GM12878 (cell line): ENCODE measurements at regions not wholly inside any gene's neighbourhood (a gene's known extent, or its start where the extent isn't known, plus 50 kb on each side); places are given as distances from the start of the nearest gene placed in this dataset.

Source experiments
- ATAC-seq: fragments of 200-7000 bp; cut with Tn5 transposase; 3 replicates; pipeline ENCODE4 v1.9.1; 2020; ENCODE audit warnings: mild to moderate bottlenecking, moderate library complexity
- BruUV-seq: library from RNA; stranded (reverse); fragments of 400-500 nt; replicated peaks from 2 replicates; lab custom pipeline; 2021; lab: Mats Ljungman, UMichigan
- CTCF ChIA-PET: fragments of 300-600 bp; sonication (Branson Sonifier 250); formaldehyde crosslinking; extraction: SDS; loops from one replicate; lab custom pipeline; 2021; ENCODE audit warnings: inconsistent platforms; lab: Yijun Ruan, JAX
- POLR2A ChIA-PET: fragments of 350-600 bp; formaldehyde crosslinking; extraction: SDS; loops from one replicate; lab custom pipeline; 2021; ENCODE audit warnings: inconsistent platforms; lab: Charles Lee
- RAD21 ChIA-PET: fragments of 300-600 bp; sonication (Branson Sonifier 250); formaldehyde crosslinking; loops from one replicate; lab custom pipeline; 2023; ENCODE audit warnings: antibody characterized with exemption; ENCODE audit not compliant: unreplicated experiment; lab: Charles Lee
- SMC1A ChIA-PET: fragments of 300-600 bp; sonication (Branson Sonifier 250); formaldehyde crosslinking; loops from one replicate; lab custom pipeline; 2023; ENCODE audit not compliant: unreplicated experiment, uncharacterized antibody; lab: Charles Lee
- DNase-seq: peaks from one replicate; pipeline ENCODE4 v3.0.0-alpha.2; 2011; ENCODE audit warnings: low read depth, low spot score
- FAIRE-seq: peaks from 3 replicates; lab custom pipeline; 2011; peaks lifted over from hg19 to GRCh38; lab: Jason Lieb, UNC
- H2AFZ ChIP-seq: 2 replicates; pipeline ENCODE4 v1.6.0; 2011; ENCODE audit warnings: low read depth, low read length, control low read depth; ENCODE audit not compliant: control insufficient read depth
- H3K27ac ChIP-seq: 2 replicates; pipeline ENCODE4 v1.5.1; 2011; ENCODE audit warnings: control low read depth; ENCODE audit not compliant: control insufficient read depth, insufficient read depth
- H3K27me3 ChIP-seq, 2 experiments: replicated peaks in 1 of 2; 2 replicates each; pipeline versions ENCODE4 v1.6.0 to v1.6.1; 2011; ENCODE audit warnings: low read length in 1 of 2; ENCODE audit not compliant: control insufficient read depth in 2 of 2, insufficient read depth in 2 of 2
- H3K36me3 ChIP-seq, 2 experiments: 2 replicates each; pipeline ENCODE4 v1.5.1; 2011; ENCODE audit warnings: low read length in 1 of 2; ENCODE audit not compliant: control insufficient read depth in 2 of 2, insufficient read depth in 2 of 2
- H3K4me1 ChIP-seq: 2 replicates; pipeline ENCODE4 v1.6.1; 2011; ENCODE audit warnings: mild to moderate bottlenecking, low read length, moderate library complexity, mixed read lengths; ENCODE audit not compliant: control insufficient read depth, insufficient read depth
- H3K4me2 ChIP-seq: 2 replicates; pipeline ENCODE4 v1.6.0; 2011; ENCODE audit warnings: control low read depth; ENCODE audit not compliant: control insufficient read depth, insufficient read depth
- H3K4me3 ChIP-seq: fragments of 200-600 bp; sonication (generic); 2 replicates; pipeline ENCODE4 v1.5.1; 2016
- H3K79me2 ChIP-seq: 2 replicates; pipeline ENCODE4 v1.6.0; 2011; ENCODE audit warnings: low read length; ENCODE audit not compliant: control insufficient read depth, insufficient read depth
- H3K9ac ChIP-seq: 2 replicates; pipeline ENCODE4 v1.8.0; 2011; ENCODE audit warnings: low read length, control low read depth, mixed read lengths; ENCODE audit not compliant: control insufficient read depth, insufficient read depth
- H3K9me3 ChIP-seq: replicated peaks from 3 replicates; pipeline ENCODE4 v1.5.1; 2011; ENCODE audit warnings: mild to moderate bottlenecking, low read length; ENCODE audit not compliant: control insufficient read depth, insufficient read depth
- H4K20me1 ChIP-seq: 2 replicates; pipeline ENCODE4 v1.6.0; 2011; ENCODE audit not compliant: control insufficient read depth, insufficient read depth
- ASH2L ChIP-seq: fragments of 300-600, 200-600 bp; sonication (generic); IDR thresholded peaks from 2 replicates; pipeline ENCODE4 v1.6.1; 2017; ENCODE audit warnings: low read depth, mild to moderate bottlenecking, borderline replicate concordance
- ATF2 ChIP-seq: IDR thresholded peaks from 2 replicates; pipeline ENCODE4 v1.6.1; 2012; ENCODE audit warnings: low read length, inconsistent platforms
- EGR1 ChIP-seq, 2 experiments: IDR thresholded peaks; 1 replicate in 1 of 2; 2 replicates in 1 of 2; pipeline ENCODE4 v1.6.1; 2011 to 2012; ENCODE audit warnings: low read depth in 2 of 2, low read length in 2 of 2, borderline replicate concordance in 1 of 2, mild to moderate bottlenecking in 1 of 2, moderate library complexity in 1 of 2
- EP300 ChIP-seq, 2 experiments: fragments of 150-350 bp in 1 of 2; IDR thresholded peaks; 2 replicates each; pipeline ENCODE4 v1.6.1; 2011 to 2012; ENCODE audit warnings: low read depth in 2 of 2, low read length in 2 of 2, borderline replicate concordance in 1 of 2, improper control_type of control experiment in 1 of 2, inconsistent platforms in 1 of 2; ENCODE audit not compliant: control insufficient read depth in 1 of 2
- FOS ChIP-seq: IDR thresholded peaks from 3 replicates; pipeline ENCODE4 v1.6.1; 2011; ENCODE audit warnings: borderline replicate concordance; ENCODE audit not compliant: insufficient read length; ENCODE audit errors: extremely low read depth
- FOXM1 ChIP-seq: IDR thresholded peaks from 2 replicates; pipeline ENCODE4 v1.6.1; 2012; ENCODE audit warnings: low read depth, mild to moderate bottlenecking, inconsistent platforms, low read length, moderate library complexity
- IKZF2 ChIP-seq, 2 experiments: fragments of 450-650 bp; IDR thresholded peaks; 2 replicates each; pipeline ENCODE4 v1.6.1; 2017; ENCODE audit warnings: mild to moderate bottlenecking in 2 of 2, moderate library complexity in 2 of 2
- JUNB ChIP-seq: IDR thresholded peaks from 2 replicates; pipeline ENCODE4 v1.6.1; 2016; ENCODE audit warnings: antibody characterized with exemption, mild to moderate bottlenecking
- KAT2A ChIP-seq: conservative IDR thresholded peaks from 2 replicates; pipeline ENCODE4 v1.6.1; 2011; ENCODE audit warnings: low read depth, low read length; ENCODE audit not compliant: control insufficient read depth
- NFIC ChIP-seq: IDR thresholded peaks from 2 replicates; pipeline ENCODE4 v1.6.1; 2012; ENCODE audit warnings: low read depth, mild to moderate bottlenecking, inconsistent platforms, low read length, moderate library complexity
- NR2C1 ChIP-seq: fragments of 450-650 bp; IDR thresholded peaks from 2 replicates; pipeline ENCODE4 v1.6.1; 2017; ENCODE audit warnings: antibody characterized with exemption, mild to moderate bottlenecking, moderate library complexity
- PBX3 ChIP-seq: IDR thresholded peaks from 2 replicates; pipeline ENCODE4 v1.6.1; 2011; ENCODE audit warnings: mild to moderate bottlenecking, low read depth, low read length, moderate library complexity; ENCODE audit not compliant: insufficient replicate concordance
- RELB ChIP-seq: fragments of 450-650 bp; IDR thresholded peaks from 2 replicates; pipeline ENCODE4 v1.6.1; 2017; ENCODE audit warnings: low read depth, mild to moderate bottlenecking, moderate library complexity
- WGBS: methylation state at CpG from one replicate; pipeline ENCODE4 v1.1.6; 2016; ENCODE audit warnings: low lambda C conversion rate; ENCODE audit not compliant: insufficient replicate concordance, insufficient coverage; ENCODE audit errors: missing lambda C conversion rate; 5-methylcytosine and 5-hydroxymethylcytosine counted together
- in situ Hi-C: fragments of 300-500 bp; cut with MboI; formaldehyde crosslinking; loops from 9 replicates; pipeline ENCODE4 v1.14.3; 2018; ENCODE audit warnings: mixed read lengths
- intact Hi-C: fragments of 100-400 bp; cut with micrococcal nuclease; formaldehyde crosslinking; loops from one replicate; pipeline ENCODE4 v1.14.2; 2022; ENCODE audit not compliant: unreplicated experiment
- TF ChIP-seq, protein P1 (sequence below): IDR thresholded peaks from 2 replicates; pipeline ENCODE4 v1.6.1; 2012; ENCODE audit warnings: mild to moderate bottlenecking, low read depth, low read length

DNA sequence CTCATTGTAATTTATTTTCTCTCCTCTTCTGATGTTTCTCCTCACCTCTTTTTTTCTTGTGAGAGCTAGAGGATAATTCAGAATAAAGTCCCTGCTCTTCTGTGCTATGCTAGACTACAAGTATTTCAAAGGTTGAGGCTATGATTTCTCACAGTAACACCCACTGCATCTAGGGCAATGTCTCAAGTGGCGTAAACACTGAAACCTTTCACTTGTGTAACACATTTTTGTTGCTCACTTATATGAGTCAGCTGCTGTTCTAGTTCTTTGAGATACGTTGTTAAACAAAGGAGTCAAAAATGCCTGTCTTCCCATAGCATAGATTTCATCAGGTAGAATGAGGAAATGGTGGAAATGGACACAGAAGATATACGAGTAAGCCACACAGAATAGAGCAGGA, 305.1 kb upstream of the PITRM1 start:
- no peaks in the 10 kb centered on the region; the same call in 2 of the 3 replicates for H3K9me3 ChIP-seq
- H3K36me3 ChIP-seq, result no peaks in the 10 kb centered on the region
- WGBS, result 9% methylated on average over 3 of the region's 3 CpGs
- peak; percentile 81 for FAIRE-seq
- SMC1A ChIA-PET, result no interaction called here
- RAD21 ChIA-PET, result no interaction called here
- H3K27ac ChIP-seq, result peak overlapping the region; percentile 79
- CTCF ChIA-PET, result no interaction called here
- DNase-seq, result peak; percentile 67
- no peaks in the 10 kb centered on the region for H3K79me2 ChIP-seq
- peaks cover 36% of the 10 kb centered on the region for H3K4me1 ChIP-seq
- H4K20me1 ChIP-seq, result no peaks in the 10 kb centered on the region
- ATAC-seq, result peak; percentile 42
- POLR2A ChIA-PET, result no interaction called here
- no peak overlapping the region for H3K9ac ChIP-seq
- intact Hi-C loops (loop anchor here (10.0 kb wide), 1 partner anchor 307 kb away; the partner anchor contains the start of gene KLF6), in situ Hi-C loops (no loop called here)
- no TSS peak for BruUV-seq
- no peak overlapping the region for H3K4me3 ChIP-seq
- peak overlapping the region; percentile 34 for H3K4me2 ChIP-seq
- H2AFZ ChIP-seq, result peak overlapping the region; percentile 20; the same call in 1 of the 2 replicates
- H3K27me3 ChIP-seq, result no peaks in the 10 kb centered on the region
- no peak for TF ChIP-seq KAT2A
- 0 out of 2 replicates have a peak, but pooled peaks have one; percentile 56 for TF ChIP-seq ASH2L
- TF ChIP-seq NFIC, result 0 out of 2 replicates have a peak, but pooled peaks have one; percentile 47
- TF ChIP-seq, protein P1, sequence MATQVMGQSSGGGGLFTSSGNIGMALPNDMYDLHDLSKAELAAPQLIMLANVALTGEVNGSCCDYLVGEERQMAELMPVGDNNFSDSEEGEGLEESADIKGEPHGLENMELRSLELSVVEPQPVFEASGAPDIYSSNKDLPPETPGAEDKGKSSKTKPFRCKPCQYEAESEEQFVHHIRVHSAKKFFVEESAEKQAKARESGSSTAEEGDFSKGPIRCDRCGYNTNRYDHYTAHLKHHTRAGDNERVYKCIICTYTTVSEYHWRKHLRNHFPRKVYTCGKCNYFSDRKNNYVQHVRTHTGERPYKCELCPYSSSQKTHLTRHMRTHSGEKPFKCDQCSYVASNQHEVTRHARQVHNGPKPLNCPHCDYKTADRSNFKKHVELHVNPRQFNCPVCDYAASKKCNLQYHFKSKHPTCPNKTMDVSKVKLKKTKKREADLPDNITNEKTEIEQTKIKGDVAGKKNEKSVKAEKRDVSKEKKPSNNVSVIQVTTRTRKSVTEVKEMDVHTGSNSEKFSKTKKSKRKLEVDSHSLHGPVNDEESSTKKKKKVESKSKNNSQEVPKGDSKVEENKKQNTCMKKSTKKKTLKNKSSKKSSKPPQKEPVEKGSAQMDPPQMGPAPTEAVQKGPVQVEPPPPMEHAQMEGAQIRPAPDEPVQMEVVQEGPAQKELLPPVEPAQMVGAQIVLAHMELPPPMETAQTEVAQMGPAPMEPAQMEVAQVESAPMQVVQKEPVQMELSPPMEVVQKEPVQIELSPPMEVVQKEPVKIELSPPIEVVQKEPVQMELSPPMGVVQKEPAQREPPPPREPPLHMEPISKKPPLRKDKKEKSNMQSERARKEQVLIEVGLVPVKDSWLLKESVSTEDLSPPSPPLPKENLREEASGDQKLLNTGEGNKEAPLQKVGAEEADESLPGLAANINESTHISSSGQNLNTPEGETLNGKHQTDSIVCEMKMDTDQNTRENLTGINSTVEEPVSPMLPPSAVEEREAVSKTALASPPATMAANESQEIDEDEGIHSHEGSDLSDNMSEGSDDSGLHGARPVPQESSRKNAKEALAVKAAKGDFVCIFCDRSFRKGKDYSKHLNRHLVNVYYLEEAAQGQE, result no peak
- TF ChIP-seq ATF2, result no peak
- no peak for TF ChIP-seq EP300 (IDR thresholded peaks at IDR 0.05; ENCODE audit: borderline replicate concordance in 1 of 2, control insufficient read depth in 1 of 2, low read depth in 2 of 2, low read length in 2 of 2)
- TF ChIP-seq NR2C1, result no peak
- TF ChIP-seq IKZF2 (IDR thresholded peaks at IDR 0.05), result no peak
- peak; percentile 43 for TF ChIP-seq JUNB
- TF ChIP-seq RELB, result no peak
- TF ChIP-seq FOXM1, result no peak
- no peak for TF ChIP-seq PBX3
- TF ChIP-seq FOS, result no peak
- no peak for TF ChIP-seq EGR1 (IDR thresholded peaks at IDR 0.05; ENCODE audit: borderline replicate concordance in 1 of 2, low read depth in 2 of 2, low read length in 2 of 2)
